Keratinocyte (primary cell): ENCODE measurements at regions not wholly inside any gene's neighbourhood (a gene's known extent, or its start where the extent isn't known, plus 50 kb on each side); places are given as distances from the start of the nearest gene placed in this dataset.
"Not testable (repeated sequence)": the region's sequence is repeated elsewhere in the genome, so short reads cannot be mapped to it uniquely, and the experiment has no call there.

Source experiments
- DNase-seq: peaks from one replicate; pipeline ENCODE4 v3.0.0-alpha.2; 2011; ENCODE audit warnings: low read depth, missing footprints, low spot score
- FAIRE-seq: peaks from 2 replicates; lab custom pipeline; 2011; peaks lifted over from hg19 to GRCh38; lab: Jason Lieb, UNC
- H2AFZ ChIP-seq: 2 replicates; pipeline ENCODE4 v1.6.0; 2012; ENCODE audit warnings: low read length, control low read depth, inconsistent platforms; ENCODE audit not compliant: control insufficient read depth
- H3K27ac ChIP-seq: 2 replicates; pipeline ENCODE4 v1.5.1; 2011; ENCODE audit warnings: low read length; ENCODE audit not compliant: control insufficient read depth, insufficient read depth
- H3K27me3 ChIP-seq: 3 replicates; pipeline ENCODE4 v1.6.0; 2011; ENCODE audit warnings: low read length; ENCODE audit not compliant: control insufficient read depth, insufficient read depth; ENCODE audit errors: extremely low read depth
- H3K36me3 ChIP-seq, 2 experiments: 2 replicates in 1 of 2; 3 replicates in 1 of 2; pipeline ENCODE4 v1.5.1; 2011; ENCODE audit warnings: low read length in 2 of 2, mild to moderate bottlenecking in 1 of 2; ENCODE audit not compliant: control insufficient read depth in 2 of 2, insufficient read depth in 2 of 2; ENCODE audit errors: extremely low read depth in 1 of 2
- H3K4me1 ChIP-seq: 3 replicates; pipeline ENCODE4 v1.5.1; 2011; ENCODE audit warnings: low read length; ENCODE audit not compliant: control insufficient read depth, insufficient read depth; ENCODE audit errors: extremely low read depth
- H3K4me2 ChIP-seq: 3 replicates; pipeline ENCODE4 v1.6.0; 2011; ENCODE audit warnings: low read depth, low read length; ENCODE audit not compliant: control insufficient read depth, insufficient read depth; ENCODE audit errors: extremely low read depth
- H3K4me3 ChIP-seq, 3 experiments: fragments of 200-600 bp in 1 of 3; sonication (generic) in 1 of 3; 2 replicates in 2 of 3; 3 replicates in 1 of 3; pipeline ENCODE4 v1.5.1; 2011 to 2016; ENCODE audit warnings: low read length in 3 of 3, mild to moderate bottlenecking in 3 of 3, control low read depth in 2 of 3, inconsistent platforms in 1 of 3, low read depth in 1 of 3, mixed read lengths in 1 of 3, mixed run types in 1 of 3, moderate library complexity in 1 of 3; ENCODE audit not compliant: control insufficient read depth in 2 of 3, insufficient read depth in 2 of 3; ENCODE audit errors: extremely low read depth in 1 of 3
- H3K79me2 ChIP-seq: 2 replicates; pipeline ENCODE4 v1.6.0; 2012; ENCODE audit warnings: low read length; ENCODE audit not compliant: control insufficient read depth, insufficient read depth
- H3K9ac ChIP-seq: 3 replicates; pipeline ENCODE4 v1.6.0; 2011; ENCODE audit warnings: low read length; ENCODE audit not compliant: control insufficient read depth, insufficient read depth; ENCODE audit errors: extremely low read depth
- H3K9me1 ChIP-seq: 3 replicates; pipeline ENCODE4 v1.6.0; 2011; ENCODE audit warnings: low read length; ENCODE audit not compliant: control insufficient read depth, insufficient read depth; ENCODE audit errors: extremely low read depth
- H3K9me3 ChIP-seq: 2 replicates; pipeline ENCODE4 v1.5.1; 2012; ENCODE audit warnings: low read depth, low read length; ENCODE audit not compliant: control insufficient read depth
- H4K20me1 ChIP-seq: 3 replicates; pipeline ENCODE4 v1.6.0; 2011; ENCODE audit warnings: low read length; ENCODE audit not compliant: control insufficient read depth, insufficient read depth; ENCODE audit errors: extremely low read depth
- EZH2 ChIP-seq: IDR thresholded peaks from one replicate; pipeline ENCODE4 v1.6.1; 2012; ENCODE audit warnings: inconsistent platforms, mild to moderate bottlenecking, low read length, moderate library complexity
- dilution Hi-C: fragments of 300-500 bp; cut with MboI; formaldehyde crosslinking; loops from one replicate; pipeline ENCODE4 v1.7.0; 2020; ENCODE audit warnings: low sequenced_read_pairs; ENCODE audit not compliant: extremely low pct_ligation_motif_present
- TF ChIP-seq, protein P1 (sequence below), 3 experiments: IDR thresholded peaks in 1 of 3; conservative IDR thresholded peaks in 1 of 3; optimal IDR thresholded peaks in 1 of 3; 2 replicates in 2 of 3; 3 replicates in 1 of 3; pipeline versions ENCODE3 to v1.5.1; 2011; ENCODE audit warnings: low read length in 3 of 3, mild to moderate bottlenecking in 3 of 3, moderate library complexity in 2 of 3, control low read depth in 1 of 3, inconsistent platforms in 1 of 3; ENCODE audit not compliant: insufficient read depth in 2 of 3; ENCODE audit errors: extremely low read depth in 1 of 3

DNA sequence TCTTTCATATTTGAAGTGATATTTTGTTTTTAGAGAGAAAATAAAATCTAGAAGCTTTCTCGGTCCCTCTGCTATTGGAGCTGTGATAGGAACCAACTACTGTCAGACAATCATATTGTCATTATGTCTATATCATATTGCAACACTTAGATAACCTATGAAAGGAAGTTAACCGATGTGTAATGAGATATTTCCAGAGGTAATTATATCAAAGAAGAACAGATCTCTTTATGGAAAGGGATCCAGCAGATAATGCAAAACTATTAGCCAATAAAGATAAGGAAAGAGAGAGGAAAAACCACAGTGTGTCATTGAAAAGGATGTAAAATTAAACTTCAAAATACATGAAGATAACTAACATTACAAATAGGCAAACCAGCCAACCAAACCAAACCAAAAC, 529.1 kb upstream of the CCDC54 start:
- DNase-seq (no peak), FAIRE-seq (no peak)
- no peaks in the 10 kb centered on the region for H3K27me3 ChIP-seq
- no peaks in the 10 kb centered on the region for H3K9me1 ChIP-seq
- H3K4me3 ChIP-seq: no peak overlapping the region
- no peak overlapping the region for H3K9ac ChIP-seq
- no peaks in the 10 kb centered on the region for H3K4me1 ChIP-seq
- dilution Hi-C loops: no loop called here
- H2AFZ ChIP-seq: no peak overlapping the region
- no peak overlapping the region for H3K4me2 ChIP-seq
- no peaks in the 10 kb centered on the region for H3K36me3 ChIP-seq
- H3K9me3 ChIP-seq: no peaks in the 10 kb centered on the region
- H4K20me1 ChIP-seq: no peaks in the 10 kb centered on the region
- H3K27ac ChIP-seq: no peak overlapping the region
- TF ChIP-seq EZH2: no peak
- TF ChIP-seq, protein P1, sequence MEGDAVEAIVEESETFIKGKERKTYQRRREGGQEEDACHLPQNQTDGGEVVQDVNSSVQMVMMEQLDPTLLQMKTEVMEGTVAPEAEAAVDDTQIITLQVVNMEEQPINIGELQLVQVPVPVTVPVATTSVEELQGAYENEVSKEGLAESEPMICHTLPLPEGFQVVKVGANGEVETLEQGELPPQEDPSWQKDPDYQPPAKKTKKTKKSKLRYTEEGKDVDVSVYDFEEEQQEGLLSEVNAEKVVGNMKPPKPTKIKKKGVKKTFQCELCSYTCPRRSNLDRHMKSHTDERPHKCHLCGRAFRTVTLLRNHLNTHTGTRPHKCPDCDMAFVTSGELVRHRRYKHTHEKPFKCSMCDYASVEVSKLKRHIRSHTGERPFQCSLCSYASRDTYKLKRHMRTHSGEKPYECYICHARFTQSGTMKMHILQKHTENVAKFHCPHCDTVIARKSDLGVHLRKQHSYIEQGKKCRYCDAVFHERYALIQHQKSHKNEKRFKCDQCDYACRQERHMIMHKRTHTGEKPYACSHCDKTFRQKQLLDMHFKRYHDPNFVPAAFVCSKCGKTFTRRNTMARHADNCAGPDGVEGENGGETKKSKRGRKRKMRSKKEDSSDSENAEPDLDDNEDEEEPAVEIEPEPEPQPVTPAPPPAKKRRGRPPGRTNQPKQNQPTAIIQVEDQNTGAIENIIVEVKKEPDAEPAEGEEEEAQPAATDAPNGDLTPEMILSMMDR (optimal IDR thresholded peaks at IDR 0.05 in 1 of 3, IDR thresholded peaks at IDR 0.05 in 1 of 3, conservative IDR thresholded peaks at IDR 0.05 in 1 of 3; ENCODE audit: extremely low read depth in 1 of 3, insufficient read depth in 2 of 3, low read length in 3 of 3): no peak
- no peaks in the 10 kb centered on the region for H3K79me2 ChIP-seq

- TF ChIP-seq, protein P1 (optimal IDR thresholded peaks at IDR 0.05 in 1 of 3, IDR thresholded peaks at IDR 0.05 in 1 of 3, conservative IDR thresholded peaks at IDR 0.05 in 1 of 3; ENCODE audit: extremely low read depth in 1 of 3, insufficient read depth in 2 of 3, low read length in 3 of 3): no peak
- TF ChIP-seq EZH2: no peak
- H3K27me3 ChIP-seq: no peaks in the 10 kb centered on the region
- no peak overlapping the region for H3K9ac ChIP-seq
- H3K27ac ChIP-seq: no peak overlapping the region
- H4K20me1 ChIP-seq: no peaks in the 10 kb centered on the region
- no peak overlapping the region for H3K4me3 ChIP-seq
- FAIRE-seq (no peak), DNase-seq (no peak)
- H3K9me1 ChIP-seq: no peaks in the 10 kb centered on the region
- H3K79me2 ChIP-seq: no peaks in the 10 kb centered on the region
- no peaks in the 10 kb centered on the region for H3K36me3 ChIP-seq
- no peak overlapping the region for H3K4me2 ChIP-seq
- no peak overlapping the region for H2AFZ ChIP-seq
- H3K4me1 ChIP-seq: no peaks in the 10 kb centered on the region
- dilution Hi-C loops: no loop called here
- H3K9me3 ChIP-seq: no peaks in the 10 kb centered on the region
Observed at GRCh38 chr3:106850437-106850836, 526.8 kb upstream of the CCDC54 start.

GRCh38 chr3:106858321-106858720, 518.9 kb upstream of the CCDC54 start:
- H3K4me1 ChIP-seq, H3K9me3 ChIP-seq, dilution Hi-C loops, H3K36me3 ChIP-seq, H3K4me2 ChIP-seq, H3K79me2 ChIP-seq, H3K9me1 ChIP-seq, H3K27me3 ChIP-seq, H2AFZ ChIP-seq, H3K27ac ChIP-seq, H3K4me3 ChIP-seq, H4K20me1 ChIP-seq, DNase-seq, FAIRE-seq, H3K9ac ChIP-seq: not testable (repeated sequence)
